HEK293 (cell line): ENCODE measurements at regions not wholly inside any gene's neighbourhood (a gene's known extent, or its start where the extent isn't known, plus 50 kb on each side); places are given as distances from the start of the nearest gene placed in this dataset.

Source experiments
- CTCF ChIA-PET: fragments of 350-600 bp; formaldehyde crosslinking; extraction: SDS; loops from one replicate; lab custom pipeline; 2021; ENCODE audit warnings: antibody characterized with exemption; lab: Yijun Ruan, JAX
- POLR2A ChIA-PET: fragments of 300-600 bp; formaldehyde crosslinking; extraction: SDS; loops from one replicate; lab custom pipeline; 2020; ENCODE audit warnings: antibody characterized with exemption, inconsistent platforms; lab: Yijun Ruan, JAX
- H3K27ac ChIP-seq: fragments of 200-500 bp; sonication (Bioruptor generic); 2 replicates; pipeline ENCODE4 v1.5.1; 2014; ENCODE audit warnings: low read depth, low read length, control low read depth, inconsistent platforms; ENCODE audit errors: extremely low read depth
- H3K36me3 ChIP-seq, 2 experiments: fragments of 200-500 bp in 1 of 2; sonication (Bioruptor generic) in 1 of 2; 1 replicate in 1 of 2; 2 replicates in 1 of 2; pipeline ENCODE4 v1.5.1; 2014 to 2017; ENCODE audit warnings: inconsistent platforms in 2 of 2, low read length in 2 of 2; ENCODE audit not compliant: control insufficient read depth in 2 of 2, insufficient read depth in 1 of 2
- H3K4me1 ChIP-seq: fragments of 200-500 bp; sonication (Bioruptor generic); 2 replicates; pipeline ENCODE4 v1.5.1; 2014; ENCODE audit warnings: mild to moderate bottlenecking, low read length, inconsistent platforms; ENCODE audit not compliant: control insufficient read depth, insufficient read depth
- H3K4me3 ChIP-seq: 2 replicates; pipeline ENCODE4 v1.5.1; 2011; ENCODE audit warnings: low read depth, mild to moderate bottlenecking, control low read depth, low read length, moderate library complexity
- H3K9me3 ChIP-seq: fragments of 200-500 bp; sonication (Bioruptor generic); 2 replicates; pipeline ENCODE4 v1.5.1; 2014; ENCODE audit warnings: low read depth, low read length, inconsistent platforms; ENCODE audit not compliant: control insufficient read depth, insufficient read depth
- IKZF3 ChIP-seq: fragments of 450-650 bp; IDR thresholded peaks from 2 replicates; pipeline ENCODE4 v1.5.0; 2018; ENCODE audit warnings: missing biosample characterization, mild to moderate bottlenecking, missing genetic modification characterization, moderate library complexity
- SP3 ChIP-seq: fragments of 450-650 bp; formaldehyde crosslinking; IDR thresholded peaks from 2 replicates; pipeline ENCODE4 v1.5.1; 2016; ENCODE audit warnings: missing biosample characterization, missing genetic modification characterization
- TCF7L2 ChIP-seq: IDR thresholded peaks from 2 replicates; pipeline ENCODE4 v1.6.1; 2011; ENCODE audit warnings: low read depth, mild to moderate bottlenecking, inconsistent platforms, low read length, moderate library complexity, borderline replicate concordance
- ZBTB7A ChIP-seq: fragments of 450-650 bp; formaldehyde crosslinking; IDR thresholded peaks from 2 replicates; pipeline ENCODE4 v1.5.1; 2016; ENCODE audit warnings: low read depth, missing biosample characterization, missing genetic modification characterization
- ZBTB8A ChIP-seq: fragments of 450-650 bp; formaldehyde crosslinking; IDR thresholded peaks from 2 replicates; pipeline ENCODE4 v1.5.1; 2016; ENCODE audit warnings: missing biosample characterization, missing genetic modification characterization
- ZNF114 ChIP-seq: fragments of 450-650 bp; formaldehyde crosslinking; IDR thresholded peaks from 2 replicates; pipeline ENCODE4 v1.5.0; 2017; ENCODE audit warnings: missing biosample characterization, missing genetic modification characterization
- ZNF138 ChIP-seq: fragments of 450-650 bp; formaldehyde crosslinking; IDR thresholded peaks from 2 replicates; pipeline ENCODE4 v1.5.1; 2016; ENCODE audit warnings: missing biosample characterization, missing genetic modification characterization, borderline replicate concordance
- ZNF175 ChIP-seq: fragments of 450-650 bp; formaldehyde crosslinking; IDR thresholded peaks from 2 replicates; pipeline ENCODE4 v1.5.1; 2016; ENCODE audit warnings: missing biosample characterization, missing genetic modification characterization
- ZNF221 ChIP-seq: fragments of 450-650 bp; formaldehyde crosslinking; IDR thresholded peaks from 2 replicates; pipeline ENCODE4 v1.5.1; 2017; ENCODE audit warnings: missing biosample characterization, missing genetic modification characterization, borderline replicate concordance
- ZNF423 ChIP-seq: fragments of 450-650 bp; formaldehyde crosslinking; IDR thresholded peaks from 2 replicates; pipeline ENCODE4 v1.5.1; 2016; ENCODE audit warnings: missing biosample characterization, missing genetic modification characterization
- ZNF549 ChIP-seq: fragments of 450-650 bp; IDR thresholded peaks from 2 replicates; pipeline ENCODE4 v1.5.1; 2018; ENCODE audit warnings: missing biosample characterization, missing genetic modification characterization, mild to moderate bottlenecking, inconsistent platforms, moderate library complexity
- ZNF623 ChIP-seq: fragments of 450-650 bp; formaldehyde crosslinking; IDR thresholded peaks from 2 replicates; pipeline ENCODE4 v1.5.1; 2016; ENCODE audit warnings: missing biosample characterization, missing genetic modification characterization
- ZNF768 ChIP-seq: fragments of 450-650 bp; formaldehyde crosslinking; IDR thresholded peaks from 2 replicates; pipeline ENCODE4 v1.5.1; 2018; ENCODE audit warnings: missing biosample characterization, mild to moderate bottlenecking, missing genetic modification characterization
- TF ChIP-seq, protein P1 (sequence below): fragments of 450-650 bp; formaldehyde crosslinking; IDR thresholded peaks from 2 replicates; pipeline ENCODE4 v1.5.1; 2016; ENCODE audit warnings: missing biosample characterization, missing genetic modification characterization
- TF ChIP-seq, protein P2 (sequence below): fragments of 450-650 bp; formaldehyde crosslinking; optimal IDR thresholded peaks from 2 replicates; pipeline ENCODE3; 2016; ENCODE audit warnings: missing biosample characterization, mild to moderate bottlenecking, missing genetic modification characterization
- TF ChIP-seq, protein P3 (sequence below): fragments of 450-650 bp; formaldehyde crosslinking; IDR thresholded peaks from 2 replicates; pipeline ENCODE4 v1.5.1; 2016; ENCODE audit warnings: missing biosample characterization, missing genetic modification characterization, borderline replicate concordance
- TF ChIP-seq, protein P4 (sequence below): fragments of 450-650 bp; formaldehyde crosslinking; IDR thresholded peaks from 2 replicates; pipeline ENCODE4 v1.5.1; 2017; ENCODE audit warnings: missing biosample characterization, missing genetic modification characterization

DNA sequence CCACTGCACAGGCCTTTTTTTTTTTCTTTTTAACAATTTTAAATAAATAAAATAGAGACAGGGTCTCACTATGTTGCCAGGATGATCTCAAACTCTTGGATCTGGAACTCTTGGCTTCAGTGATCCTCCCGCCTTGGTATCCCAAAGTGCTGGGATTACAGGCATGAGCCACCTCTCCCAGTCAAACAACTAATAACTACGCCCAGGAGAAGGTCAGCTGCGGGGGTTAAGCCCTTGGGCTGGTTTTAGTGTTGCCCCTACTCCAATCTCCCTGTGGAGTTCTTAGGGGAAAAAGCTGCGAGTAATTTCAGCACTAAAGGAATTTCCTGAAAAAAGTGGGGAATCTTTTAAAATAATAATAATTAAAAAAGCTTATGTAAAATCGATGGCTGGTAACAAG lies 96.4 kb upstream of the XPO1 start:
- H3K36me3 ChIP-seq: no peaks in the 10 kb centered on the region
- CTCF ChIA-PET: interaction anchor here (0.8 kb wide), 1 partner anchor 17 kb away, joined by 3 read pairs; no protein-coding TSS in a partner anchor
- no peaks in the 10 kb centered on the region for H3K9me3 ChIP-seq
- POLR2A ChIA-PET: interaction anchor here (0.8 kb wide), 1 partner anchor 8 kb away, joined by 3 read pairs; no protein-coding TSS in a partner anchor
- H3K27ac ChIP-seq: no peak overlapping the region
- TF ChIP-seq, protein P1, sequence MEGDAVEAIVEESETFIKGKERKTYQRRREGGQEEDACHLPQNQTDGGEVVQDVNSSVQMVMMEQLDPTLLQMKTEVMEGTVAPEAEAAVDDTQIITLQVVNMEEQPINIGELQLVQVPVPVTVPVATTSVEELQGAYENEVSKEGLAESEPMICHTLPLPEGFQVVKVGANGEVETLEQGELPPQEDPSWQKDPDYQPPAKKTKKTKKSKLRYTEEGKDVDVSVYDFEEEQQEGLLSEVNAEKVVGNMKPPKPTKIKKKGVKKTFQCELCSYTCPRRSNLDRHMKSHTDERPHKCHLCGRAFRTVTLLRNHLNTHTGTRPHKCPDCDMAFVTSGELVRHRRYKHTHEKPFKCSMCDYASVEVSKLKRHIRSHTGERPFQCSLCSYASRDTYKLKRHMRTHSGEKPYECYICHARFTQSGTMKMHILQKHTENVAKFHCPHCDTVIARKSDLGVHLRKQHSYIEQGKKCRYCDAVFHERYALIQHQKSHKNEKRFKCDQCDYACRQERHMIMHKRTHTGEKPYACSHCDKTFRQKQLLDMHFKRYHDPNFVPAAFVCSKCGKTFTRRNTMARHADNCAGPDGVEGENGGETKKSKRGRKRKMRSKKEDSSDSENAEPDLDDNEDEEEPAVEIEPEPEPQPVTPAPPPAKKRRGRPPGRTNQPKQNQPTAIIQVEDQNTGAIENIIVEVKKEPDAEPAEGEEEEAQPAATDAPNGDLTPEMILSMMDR (tag by site-specific recombination): no peak
- TF ChIP-seq ZBTB7A: no peak
- TF ChIP-seq, protein P2, sequence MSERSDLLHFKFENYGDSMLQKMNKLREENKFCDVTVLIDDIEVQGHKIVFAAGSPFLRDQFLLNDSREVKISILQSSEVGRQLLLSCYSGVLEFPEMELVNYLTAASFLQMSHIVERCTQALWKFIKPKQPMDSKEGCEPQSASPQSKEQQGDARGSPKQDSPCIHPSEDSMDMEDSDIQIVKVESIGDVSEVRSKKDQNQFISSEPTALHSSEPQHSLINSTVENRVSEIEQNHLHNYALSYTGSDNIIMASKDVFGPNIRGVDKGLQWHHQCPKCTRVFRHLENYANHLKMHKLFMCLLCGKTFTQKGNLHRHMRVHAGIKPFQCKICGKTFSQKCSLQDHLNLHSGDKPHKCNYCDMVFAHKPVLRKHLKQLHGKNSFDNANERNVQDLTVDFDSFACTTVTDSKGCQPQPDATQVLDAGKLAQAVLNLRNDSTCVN (tag by site-specific recombination): no peak
- TF ChIP-seq ZNF623: no peak
- no peak for TF ChIP-seq ZNF138 (tag by site-specific recombination)
- no peak for TF ChIP-seq ZBTB8A (tag by site-specific recombination)
- no peak for TF ChIP-seq ZNF423 (tag by site-specific recombination)
- TF ChIP-seq, protein P3, sequence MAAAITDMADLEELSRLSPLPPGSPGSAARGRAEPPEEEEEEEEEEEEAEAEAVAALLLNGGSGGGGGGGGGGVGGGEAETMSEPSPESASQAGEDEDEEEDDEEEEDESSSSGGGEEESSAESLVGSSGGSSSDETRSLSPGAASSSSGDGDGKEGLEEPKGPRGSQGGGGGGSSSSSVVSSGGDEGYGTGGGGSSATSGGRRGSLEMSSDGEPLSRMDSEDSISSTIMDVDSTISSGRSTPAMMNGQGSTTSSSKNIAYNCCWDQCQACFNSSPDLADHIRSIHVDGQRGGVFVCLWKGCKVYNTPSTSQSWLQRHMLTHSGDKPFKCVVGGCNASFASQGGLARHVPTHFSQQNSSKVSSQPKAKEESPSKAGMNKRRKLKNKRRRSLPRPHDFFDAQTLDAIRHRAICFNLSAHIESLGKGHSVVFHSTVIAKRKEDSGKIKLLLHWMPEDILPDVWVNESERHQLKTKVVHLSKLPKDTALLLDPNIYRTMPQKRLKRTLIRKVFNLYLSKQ (tag by site-specific recombination): no peak
- TF ChIP-seq, protein P4, sequence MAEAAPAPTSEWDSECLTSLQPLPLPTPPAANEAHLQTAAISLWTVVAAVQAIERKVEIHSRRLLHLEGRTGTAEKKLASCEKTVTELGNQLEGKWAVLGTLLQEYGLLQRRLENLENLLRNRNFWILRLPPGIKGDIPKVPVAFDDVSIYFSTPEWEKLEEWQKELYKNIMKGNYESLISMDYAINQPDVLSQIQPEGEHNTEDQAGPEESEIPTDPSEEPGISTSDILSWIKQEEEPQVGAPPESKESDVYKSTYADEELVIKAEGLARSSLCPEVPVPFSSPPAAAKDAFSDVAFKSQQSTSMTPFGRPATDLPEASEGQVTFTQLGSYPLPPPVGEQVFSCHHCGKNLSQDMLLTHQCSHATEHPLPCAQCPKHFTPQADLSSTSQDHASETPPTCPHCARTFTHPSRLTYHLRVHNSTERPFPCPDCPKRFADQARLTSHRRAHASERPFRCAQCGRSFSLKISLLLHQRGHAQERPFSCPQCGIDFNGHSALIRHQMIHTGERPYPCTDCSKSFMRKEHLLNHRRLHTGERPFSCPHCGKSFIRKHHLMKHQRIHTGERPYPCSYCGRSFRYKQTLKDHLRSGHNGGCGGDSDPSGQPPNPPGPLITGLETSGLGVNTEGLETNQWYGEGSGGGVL (tag by site-specific recombination): no peak
- TF ChIP-seq SP3 (tag by site-specific recombination): no peak
- H3K4me1 ChIP-seq: no peaks in the 10 kb centered on the region
- H3K4me3 ChIP-seq: no peak overlapping the region

DNA sequence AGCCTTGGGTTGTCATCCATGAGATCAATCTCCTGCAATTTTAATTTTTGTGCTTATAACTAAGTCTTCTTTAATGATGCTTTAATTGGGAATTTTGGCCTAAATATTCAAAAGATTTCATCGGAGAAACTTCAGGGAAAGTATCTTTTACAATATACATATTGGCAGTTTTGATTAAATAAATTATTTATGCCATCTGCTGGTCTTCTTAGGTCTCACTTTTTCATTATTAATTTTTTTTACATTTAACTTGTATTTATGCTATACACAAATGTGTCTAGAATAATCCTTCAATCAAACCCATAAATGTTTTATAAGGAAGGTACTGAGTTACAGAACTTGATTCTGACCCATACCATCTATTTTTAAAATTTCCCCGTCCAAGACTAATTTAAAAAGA lies 95.1 kb upstream of the XPO1 start:
- ChIA-PET POLR2A (no interaction called here), CTCF (interaction anchor here (0.6 to 0.7 kb wide), 2 partner anchors 13 to 187 kb away, joined by 3 read pairs; no protein-coding TSS in a partner anchor)

DNA sequence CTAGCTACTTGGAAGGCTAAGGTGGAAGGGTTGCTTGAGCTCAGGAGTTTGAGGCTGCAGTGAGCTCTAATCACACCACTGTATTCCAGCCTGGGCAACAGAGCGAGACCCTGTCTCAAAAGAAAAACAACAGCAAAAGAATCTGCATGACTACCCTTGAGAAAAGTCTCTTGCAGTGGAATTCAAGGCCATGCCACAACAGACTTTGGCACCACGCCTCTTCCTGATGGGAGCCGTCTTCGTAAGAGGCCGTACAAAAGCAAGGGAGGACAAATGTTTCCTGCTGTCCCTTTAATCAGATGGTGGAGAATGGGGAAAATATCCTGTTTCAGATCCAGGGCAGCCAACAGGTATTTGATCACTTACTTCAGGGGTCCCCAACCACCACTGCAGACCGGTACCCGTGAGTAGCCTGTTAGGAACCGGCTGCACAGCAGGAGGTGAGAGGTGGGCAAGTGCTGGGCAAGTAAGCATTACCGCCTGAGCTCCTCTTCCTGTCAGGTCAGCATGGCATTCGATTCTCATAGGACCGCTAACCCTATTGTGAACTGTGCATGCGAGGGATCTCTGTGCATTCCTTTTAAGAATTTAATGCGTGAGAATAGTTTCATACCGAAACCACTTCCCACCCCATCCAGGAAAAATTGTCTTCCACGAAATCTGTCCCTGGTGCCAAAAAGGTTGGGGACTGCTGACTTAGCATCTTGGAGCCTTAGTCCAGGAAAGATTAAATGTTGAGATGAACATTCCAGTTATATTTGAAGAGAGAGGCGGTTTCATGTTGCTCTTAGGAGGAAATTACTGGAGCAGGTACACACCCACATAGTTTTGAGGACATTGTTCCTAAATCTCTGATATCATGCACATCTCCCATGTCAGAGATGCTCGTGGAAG lies 94.4 kb upstream of the XPO1 start:
- H3K4me1 ChIP-seq: no peaks in the 10 kb centered on the region
- H3K4me3 ChIP-seq: no peak overlapping the region
- no peaks in the 10 kb centered on the region for H3K36me3 ChIP-seq
- TF ChIP-seq SP3 (tag by site-specific recombination): no peak
- no peak for TF ChIP-seq ZNF549 (tag by site-specific recombination)
- TF ChIP-seq TCF7L2: no peak
- no peak for TF ChIP-seq ZNF221 (tag by site-specific recombination)
- TF ChIP-seq ZNF114: no peak
- no peak for TF ChIP-seq IKZF3 (tag by site-specific recombination)
- POLR2A ChIA-PET: no interaction called here
- CTCF ChIA-PET: interaction anchor here (0.6 kb wide), 1 partner anchor 187 kb away, joined by 3 read pairs; no protein-coding TSS in a partner anchor
- H3K9me3 ChIP-seq: no peaks in the 10 kb centered on the region
- H3K27ac ChIP-seq: no peak overlapping the region

More for the DNA sequence above, 95.1 kb upstream of the XPO1 start:
- H3K36me3 ChIP-seq: no peaks in the 10 kb centered on the region
- no peaks in the 10 kb centered on the region for H3K9me3 ChIP-seq
- no peaks in the 10 kb centered on the region for H3K4me1 ChIP-seq
- TF ChIP-seq ZNF768 (tag by site-specific recombination): no peak
- TF ChIP-seq ZNF175 (tag by site-specific recombination): no peak
- no peak overlapping the region for H3K27ac ChIP-seq
- H3K4me3 ChIP-seq: no peak overlapping the region
